HepG2 (cell line): ENCODE measurements at regions not wholly inside any gene's neighbourhood (a gene's known extent, or its start where the extent isn't known, plus 50 kb on each side); places are given as distances from the start of the nearest gene placed in this dataset.

Experiments used
- ARHGAP35 ChIP-seq: sonication (generic); formaldehyde crosslinking; IDR thresholded peaks from 2 replicates; pipeline ENCODE4 v1.9.0; 2022; ENCODE audit warnings: mild to moderate bottlenecking, inconsistent platforms, moderate library complexity, missing genetic modification reagents, borderline replicate concordance
- ARID3A ChIP-seq: IDR thresholded peaks from 2 replicates; pipeline ENCODE4 v1.6.1; 2012; ENCODE audit warnings: low read depth, low read length, improper control_type of control experiment
- CHD2 ChIP-seq: IDR thresholded peaks from 2 replicates; pipeline ENCODE4 v1.6.1; 2011; ENCODE audit warnings: low read depth, low read length, improper control_type of control experiment
- CTCF ChIP-seq: sonication (generic); formaldehyde crosslinking; IDR thresholded peaks from 2 replicates; pipeline ENCODE4 v1.5.0; 2020; ENCODE audit warnings: mild to moderate bottlenecking, missing genetic modification reagents, moderate library complexity
- MYC ChIP-seq: sonication (generic); formaldehyde crosslinking; IDR thresholded peaks from 2 replicates; pipeline ENCODE4 v1.9.0; 2021; ENCODE audit warnings: missing genetic modification reagents, borderline replicate concordance
- NR2F2 ChIP-seq: IDR thresholded peaks from 2 replicates; pipeline ENCODE4 v1.6.1; 2012; ENCODE audit warnings: low read depth, inconsistent platforms, borderline replicate concordance
- POLR2A ChIP-seq, 2 experiments: IDR thresholded peaks; 2 replicates each; pipeline ENCODE4 v1.6.1; 2011; ENCODE audit warnings: low read depth in 2 of 2, low read length in 2 of 2, mild to moderate bottlenecking in 1 of 2, moderate library complexity in 1 of 2; ENCODE audit not compliant: insufficient read depth in 1 of 2
- PPARG ChIP-seq: conservative IDR thresholded peaks from 2 replicates; pipeline ENCODE4 v1.6.1; 2016; ENCODE audit warnings: missing biosample characterization, missing genetic modification reagents
- PRDM4 ChIP-seq: sonication (generic); formaldehyde crosslinking; IDR thresholded peaks from 2 replicates; pipeline ENCODE4 v1.9.0; 2021; ENCODE audit warnings: missing genetic modification reagents, borderline replicate concordance
- TBP ChIP-seq: sonication (generic); formaldehyde crosslinking; IDR thresholded peaks from 2 replicates; pipeline ENCODE4 v1.5.0; 2020; ENCODE audit warnings: missing genetic modification reagents
- ZNF503 ChIP-seq: sonication (generic); formaldehyde crosslinking; IDR thresholded peaks from 2 replicates; pipeline ENCODE4 v1.4.0; 2020; ENCODE audit warnings: missing genetic modification reagents
- ZNF558 ChIP-seq: sonication (generic); formaldehyde crosslinking; IDR thresholded peaks from 2 replicates; pipeline ENCODE4 v1.9.0; 2022; ENCODE audit warnings: mild to moderate bottlenecking, missing genetic modification reagents, borderline replicate concordance
- ZNF570 ChIP-seq: sonication (generic); formaldehyde crosslinking; IDR thresholded peaks from 2 replicates; pipeline ENCODE4 v1.4.0; 2020; ENCODE audit warnings: mild to moderate bottlenecking, missing genetic modification reagents, borderline replicate concordance

- TF ChIP-seq CTCF (CRISPR knock-in tag) (no peak), PRDM4 (CRISPR knock-in tag) (no peak), POLR2A (IDR thresholded peaks at IDR 0.05; ENCODE audit: insufficient read depth in 1 of 2, low read depth in 2 of 2, low read length in 2 of 2) (no peak), ARID3A (no peak), ZNF558 (no peak), CHD2 (no peak), MYC (CRISPR knock-in tag) (no peak), ZNF503 (CRISPR knock-in tag) (no peak), PPARG (CRISPR knock-in tag) (no peak), ZNF570 (CRISPR knock-in tag) (no peak), NR2F2 (no peak), TBP (no peak), ARHGAP35 (CRISPR knock-in tag) (no peak)
Observed at GRCh38 chr3:73950865-73951558, 326.3 kb upstream of the PDZRN3 start.
